HEK293 (cell line): ENCODE measurements at regions not wholly inside any gene's neighbourhood (a gene's known extent, or its start where the extent isn't known, plus 50 kb on each side); places are given as distances from the start of the nearest gene placed in this dataset.

Experiments used
- CTCF ChIA-PET: fragments of 350-600 bp; formaldehyde crosslinking; extraction: SDS; loops from one replicate; lab custom pipeline; 2021; ENCODE audit warnings: antibody characterized with exemption; lab: Yijun Ruan, JAX
- POLR2A ChIA-PET: fragments of 300-600 bp; formaldehyde crosslinking; extraction: SDS; loops from one replicate; lab custom pipeline; 2020; ENCODE audit warnings: antibody characterized with exemption, inconsistent platforms; lab: Yijun Ruan, JAX
- H3K27ac ChIP-seq: fragments of 200-500 bp; sonication (Bioruptor generic); 2 replicates; pipeline ENCODE4 v1.5.1; 2014; ENCODE audit warnings: low read depth, low read length, control low read depth, inconsistent platforms; ENCODE audit errors: extremely low read depth
- H3K36me3 ChIP-seq, 2 experiments: fragments of 200-500 bp in 1 of 2; sonication (Bioruptor generic) in 1 of 2; 1 replicate in 1 of 2; 2 replicates in 1 of 2; pipeline ENCODE4 v1.5.1; 2014 to 2017; ENCODE audit warnings: inconsistent platforms in 2 of 2, low read length in 2 of 2; ENCODE audit not compliant: control insufficient read depth in 2 of 2, insufficient read depth in 1 of 2
- H3K4me1 ChIP-seq: fragments of 200-500 bp; sonication (Bioruptor generic); 2 replicates; pipeline ENCODE4 v1.5.1; 2014; ENCODE audit warnings: mild to moderate bottlenecking, low read length, inconsistent platforms; ENCODE audit not compliant: control insufficient read depth, insufficient read depth
- H3K4me3 ChIP-seq: 2 replicates; pipeline ENCODE4 v1.5.1; 2011; ENCODE audit warnings: low read depth, mild to moderate bottlenecking, control low read depth, low read length, moderate library complexity
- H3K9me3 ChIP-seq: fragments of 200-500 bp; sonication (Bioruptor generic); 2 replicates; pipeline ENCODE4 v1.5.1; 2014; ENCODE audit warnings: low read depth, low read length, inconsistent platforms; ENCODE audit not compliant: control insufficient read depth, insufficient read depth
- KLF7 ChIP-seq: fragments of 450-650 bp; formaldehyde crosslinking; IDR thresholded peaks from 2 replicates; pipeline ENCODE4 v1.5.1; 2016; ENCODE audit warnings: missing biosample characterization, missing genetic modification characterization, borderline replicate concordance
- PRDM10 ChIP-seq: fragments of 450-650 bp; formaldehyde crosslinking; IDR thresholded peaks from 2 replicates; pipeline ENCODE4 v1.5.1; 2016; ENCODE audit warnings: missing biosample characterization, missing genetic modification characterization
- WT1 ChIP-seq: fragments of 450-650 bp; formaldehyde crosslinking; IDR thresholded peaks from 2 replicates; pipeline ENCODE4 v1.5.1; 2016; ENCODE audit warnings: missing biosample characterization, missing genetic modification characterization
- ZEB2 ChIP-seq: fragments of 450-650 bp; formaldehyde crosslinking; IDR thresholded peaks from 2 replicates; pipeline ENCODE4 v1.5.1; 2016; ENCODE audit warnings: missing biosample characterization, missing genetic modification characterization
- ZFP69B ChIP-seq: fragments of 450-650 bp; formaldehyde crosslinking; IDR thresholded peaks from 2 replicates; pipeline ENCODE4 v1.5.1; 2016; ENCODE audit warnings: missing biosample characterization, missing genetic modification characterization
- ZIC2 ChIP-seq: fragments of 450-650 bp; formaldehyde crosslinking; IDR thresholded peaks from 2 replicates; pipeline ENCODE4 v1.5.1; 2016; ENCODE audit warnings: missing biosample characterization, missing genetic modification characterization
- ZNF2 ChIP-seq: fragments of 450-650 bp; formaldehyde crosslinking; IDR thresholded peaks from 2 replicates; pipeline ENCODE4 v1.5.1; 2016; ENCODE audit warnings: missing biosample characterization, missing genetic modification characterization
- ZNF394 ChIP-seq: fragments of 450-650 bp; formaldehyde crosslinking; IDR thresholded peaks from 2 replicates; pipeline ENCODE4 v1.5.1; 2016; ENCODE audit warnings: missing biosample characterization, missing genetic modification characterization, mild to moderate bottlenecking, moderate library complexity, borderline replicate concordance
- ZNF398 ChIP-seq: fragments of 450-650 bp; formaldehyde crosslinking; IDR thresholded peaks from 2 replicates; pipeline ENCODE4 v1.5.1; 2017; ENCODE audit warnings: missing biosample characterization, missing genetic modification characterization
- ZNF404 ChIP-seq: fragments of 450-650 bp; formaldehyde crosslinking; IDR thresholded peaks from 2 replicates; pipeline ENCODE4 v1.5.1; 2017; ENCODE audit warnings: missing biosample characterization, missing genetic modification characterization
- ZNF510 ChIP-seq: fragments of 450-650 bp; formaldehyde crosslinking; IDR thresholded peaks from 2 replicates; pipeline ENCODE4 v1.5.1; 2018; ENCODE audit warnings: mild to moderate bottlenecking, missing genetic modification characterization, missing biosample characterization; ENCODE audit not compliant: insufficient replicate concordance
- ZNF514 ChIP-seq: fragments of 450-650 bp; formaldehyde crosslinking; IDR thresholded peaks from 2 replicates; pipeline ENCODE4 v1.5.1; 2016; ENCODE audit warnings: missing biosample characterization, missing genetic modification characterization
- ZNF654 ChIP-seq: fragments of 450-650 bp; formaldehyde crosslinking; IDR thresholded peaks from 2 replicates; pipeline ENCODE4 v1.5.1; 2016; ENCODE audit warnings: low read depth, missing biosample characterization, missing genetic modification characterization
- TF ChIP-seq, protein P1 (sequence below): fragments of 450-650 bp; formaldehyde crosslinking; IDR thresholded peaks from 2 replicates; pipeline ENCODE4 v1.5.1; 2016; ENCODE audit warnings: missing biosample characterization, missing genetic modification characterization
- TF ChIP-seq, protein P2 (sequence below): IDR thresholded peaks from 2 replicates; pipeline ENCODE4 v1.6.1; 2011; ENCODE audit warnings: mild to moderate bottlenecking, low read depth, low read length, borderline replicate concordance

DNA sequence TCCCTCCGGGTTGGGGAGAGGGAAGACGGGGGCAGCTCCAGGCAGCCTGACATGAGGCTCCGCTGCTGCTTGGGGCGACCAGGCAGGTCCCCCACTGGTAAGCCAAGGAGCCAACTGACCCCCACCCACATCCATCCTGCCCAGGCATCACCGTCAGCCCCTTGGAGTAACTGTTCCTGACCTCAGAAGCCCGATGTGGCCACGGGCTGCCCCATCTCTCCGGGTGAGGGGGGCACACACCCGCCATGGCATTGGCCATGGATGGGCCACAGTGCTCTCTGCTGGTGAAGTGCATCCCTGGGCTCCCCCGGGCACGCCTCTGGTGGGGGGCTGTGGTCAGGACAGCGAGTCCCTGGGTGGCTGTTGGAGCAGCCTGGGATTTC lies 100.0 kb downstream of the CRYAA start:
- Histone ChIP-seq H3K4me1 (no peaks in the 10 kb centered on the region), H3K9me3 (no peaks in the 10 kb centered on the region), H3K27ac (no peak overlapping the region), H3K36me3 (no peaks in the 10 kb centered on the region), H3K4me3 (no peak overlapping the region)
- POLR2A ChIA-PET, result no interaction called here
- 0 out of 2 replicates have a peak, but pooled peaks have one; percentile 33 for TF ChIP-seq PRDM10 (tag by site-specific recombination)
- no peak for TF ChIP-seq ZNF404
- TF ChIP-seq, protein P1, sequence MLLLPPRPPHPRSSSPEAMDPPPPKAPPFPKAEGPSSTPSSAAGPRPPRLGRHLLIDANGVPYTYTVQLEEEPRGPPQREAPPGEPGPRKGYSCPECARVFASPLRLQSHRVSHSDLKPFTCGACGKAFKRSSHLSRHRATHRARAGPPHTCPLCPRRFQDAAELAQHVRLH (tag by site-specific recombination), result no peak
- TF ChIP-seq WT1 (tag by site-specific recombination), result no peak
- TF ChIP-seq ZNF2, result no peak
- no peak for TF ChIP-seq ZNF510
- 0 out of 2 replicates have a peak, but pooled peaks have one; percentile 3 for TF ChIP-seq ZIC2 (tag by site-specific recombination)
- no peak for TF ChIP-seq ZNF654 (tag by site-specific recombination)
- no peak for TF ChIP-seq KLF7
- TF ChIP-seq, protein P2, sequence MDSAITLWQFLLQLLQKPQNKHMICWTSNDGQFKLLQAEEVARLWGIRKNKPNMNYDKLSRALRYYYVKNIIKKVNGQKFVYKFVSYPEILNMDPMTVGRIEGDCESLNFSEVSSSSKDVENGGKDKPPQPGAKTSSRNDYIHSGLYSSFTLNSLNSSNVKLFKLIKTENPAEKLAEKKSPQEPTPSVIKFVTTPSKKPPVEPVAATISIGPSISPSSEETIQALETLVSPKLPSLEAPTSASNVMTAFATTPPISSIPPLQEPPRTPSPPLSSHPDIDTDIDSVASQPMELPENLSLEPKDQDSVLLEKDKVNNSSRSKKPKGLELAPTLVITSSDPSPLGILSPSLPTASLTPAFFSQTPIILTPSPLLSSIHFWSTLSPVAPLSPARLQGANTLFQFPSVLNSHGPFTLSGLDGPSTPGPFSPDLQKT, result no peak
- CTCF ChIA-PET, result interaction anchor here (0.6 to 1.5 kb wide), 4 partner anchors 58 to 1926 kb away, joined by 3 to 5 read pairs (median 3); no protein-coding TSS in a partner anchor

DNA sequence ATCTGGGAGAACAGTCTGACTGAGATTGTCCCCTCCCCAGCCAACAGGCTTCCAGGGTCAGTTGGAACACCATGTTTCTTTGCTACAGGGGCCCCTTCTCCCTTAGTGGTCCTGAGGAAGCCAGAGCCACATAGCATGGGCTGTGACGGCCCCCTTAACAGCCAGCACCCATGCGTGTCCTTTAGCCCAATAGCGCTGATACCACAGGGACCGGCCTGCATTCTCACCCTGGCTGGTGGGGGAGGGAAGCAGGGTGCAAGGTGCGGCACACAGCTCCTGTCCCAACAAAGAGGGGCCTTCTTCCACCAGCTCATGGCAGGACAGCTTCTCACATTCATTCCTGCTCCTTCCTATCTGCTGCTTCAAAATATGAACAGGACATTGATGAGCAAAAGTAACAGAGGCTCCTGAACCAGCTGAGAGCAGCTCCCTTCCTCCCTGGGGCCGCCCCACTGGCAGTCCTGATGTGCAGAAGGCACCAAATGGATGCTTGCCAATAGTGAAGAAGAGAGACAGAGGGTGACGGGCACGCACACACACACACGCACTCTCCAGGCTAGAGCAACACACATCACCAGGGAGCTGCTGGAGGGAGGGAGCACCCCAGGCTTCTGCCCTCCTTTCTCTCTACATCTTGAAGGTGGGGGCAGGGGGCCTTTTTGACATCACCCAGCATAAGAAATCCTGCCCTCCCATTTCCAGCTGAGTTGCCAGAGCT lies 99.4 kb downstream of the CRYAA start:
- Histone ChIP-seq H3K4me3 (no peak overlapping the region), H3K36me3 (no peaks in the 10 kb centered on the region), H3K9me3 (no peaks in the 10 kb centered on the region), H3K4me1 (no peaks in the 10 kb centered on the region), H3K27ac (no peak overlapping the region)
- ChIA-PET CTCF (interaction anchor here (1.2 to 1.5 kb wide), 2 partner anchors 58 to 377 kb away, joined by 3 to 5 read pairs; no protein-coding TSS in a partner anchor), POLR2A (no interaction called here)
- no peak for TF ChIP-seq ZFP69B (tag by site-specific recombination)
- peak; percentile 90 for TF ChIP-seq ZIC2 (tag by site-specific recombination)
- no peak for TF ChIP-seq ZEB2 (tag by site-specific recombination)
- no peak for TF ChIP-seq ZNF514 (tag by site-specific recombination)
- TF ChIP-seq ZNF394 (tag by site-specific recombination), result peak; percentile 57; the same call in 1 of the 2 replicates
- peak; percentile 43; the same call in 1 of the 2 replicates for TF ChIP-seq ZNF398 (tag by site-specific recombination)
